Fibroblast of mammary gland (primary cell): ENCODE measurements at regions not wholly inside any gene's neighbourhood (a gene's known extent, or its start where the extent isn't known, plus 50 kb on each side); places are given as distances from the start of the nearest gene placed in this dataset.

Experiments used
- DNase-seq: peaks from one replicate; pipeline ENCODE4 v3.0.0-alpha.2; 2010; ENCODE audit warnings: low read depth
- H3K4me3 ChIP-seq: 2 replicates; pipeline ENCODE4 v1.5.1; 2011; ENCODE audit warnings: low read depth, mild to moderate bottlenecking, low read length, moderate library complexity; ENCODE audit not compliant: control insufficient read depth
- TF ChIP-seq, protein P1 (sequence below): conservative IDR thresholded peaks from 2 replicates; pipeline ENCODE4 v1.5.1; 2011; ENCODE audit warnings: low read depth, low read length, inconsistent platforms; ENCODE audit not compliant: control insufficient read depth, insufficient read depth

- no peak for DNase-seq
- TF ChIP-seq, protein P1, sequence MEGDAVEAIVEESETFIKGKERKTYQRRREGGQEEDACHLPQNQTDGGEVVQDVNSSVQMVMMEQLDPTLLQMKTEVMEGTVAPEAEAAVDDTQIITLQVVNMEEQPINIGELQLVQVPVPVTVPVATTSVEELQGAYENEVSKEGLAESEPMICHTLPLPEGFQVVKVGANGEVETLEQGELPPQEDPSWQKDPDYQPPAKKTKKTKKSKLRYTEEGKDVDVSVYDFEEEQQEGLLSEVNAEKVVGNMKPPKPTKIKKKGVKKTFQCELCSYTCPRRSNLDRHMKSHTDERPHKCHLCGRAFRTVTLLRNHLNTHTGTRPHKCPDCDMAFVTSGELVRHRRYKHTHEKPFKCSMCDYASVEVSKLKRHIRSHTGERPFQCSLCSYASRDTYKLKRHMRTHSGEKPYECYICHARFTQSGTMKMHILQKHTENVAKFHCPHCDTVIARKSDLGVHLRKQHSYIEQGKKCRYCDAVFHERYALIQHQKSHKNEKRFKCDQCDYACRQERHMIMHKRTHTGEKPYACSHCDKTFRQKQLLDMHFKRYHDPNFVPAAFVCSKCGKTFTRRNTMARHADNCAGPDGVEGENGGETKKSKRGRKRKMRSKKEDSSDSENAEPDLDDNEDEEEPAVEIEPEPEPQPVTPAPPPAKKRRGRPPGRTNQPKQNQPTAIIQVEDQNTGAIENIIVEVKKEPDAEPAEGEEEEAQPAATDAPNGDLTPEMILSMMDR, result no peak
- no peak overlapping the region for H3K4me3 ChIP-seq
Measured at GRCh38 chr13:42373048-42373812, 101.3 kb downstream of the AKAP11 start.

DNA sequence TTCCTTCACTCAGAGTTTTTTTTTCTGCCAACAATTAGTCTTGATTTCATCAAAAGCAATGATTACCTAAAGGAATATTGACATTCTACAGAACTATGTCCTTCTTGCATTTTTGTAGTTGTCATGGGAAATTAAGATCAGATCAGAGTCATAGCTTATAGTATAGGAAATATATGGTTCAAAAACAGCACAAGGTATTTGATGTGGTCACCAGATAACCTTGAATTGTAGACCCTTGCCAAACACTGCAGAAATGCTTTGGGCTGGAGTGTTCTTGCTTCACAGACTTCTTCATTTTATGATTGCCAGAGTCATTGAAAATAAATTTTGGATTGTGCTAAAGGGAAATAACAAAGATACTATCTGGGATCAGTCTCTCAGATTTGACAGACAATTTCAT lies 103.7 kb downstream of the AKAP11 start:
- TF ChIP-seq, protein P1, result no peak
- DNase-seq, result no peak
- no peak overlapping the region for H3K4me3 ChIP-seq

DNA sequence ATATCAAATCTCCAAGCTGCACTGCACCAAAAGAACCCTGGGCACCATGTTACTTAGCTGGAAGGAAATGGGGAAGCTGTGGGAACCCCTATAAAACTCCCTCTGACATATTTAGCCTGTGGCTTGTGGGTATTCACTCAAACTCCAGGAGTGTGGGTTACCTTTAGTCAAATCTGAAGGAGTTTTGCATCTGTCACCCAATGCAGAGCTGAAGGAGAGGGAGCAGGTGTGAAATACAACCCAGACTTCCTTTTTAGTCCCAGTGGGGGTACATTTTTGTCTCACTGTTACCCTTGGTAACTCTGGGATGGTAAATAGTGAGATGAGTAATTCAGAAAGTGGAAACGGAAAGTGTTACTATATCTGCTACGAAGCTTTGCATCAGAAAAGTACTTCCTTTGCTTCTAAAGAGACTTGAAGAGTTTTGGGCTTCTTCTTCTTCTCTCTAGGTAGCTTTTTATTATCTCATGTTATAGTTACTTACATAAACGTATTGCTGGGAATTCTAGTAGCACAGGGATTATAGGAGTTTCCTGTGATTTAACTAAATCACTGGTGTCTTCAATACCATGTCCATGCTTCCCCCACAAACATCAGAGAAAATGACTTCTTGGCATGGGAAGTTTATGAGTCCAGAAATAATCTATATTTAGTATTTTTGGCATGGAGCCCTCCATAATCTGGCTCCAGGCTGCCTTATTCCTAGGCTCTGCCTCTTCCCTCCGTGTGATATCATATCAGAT lies 105.9 kb downstream of the AKAP11 start:
- TF ChIP-seq, protein P1, result no peak
- DNase-seq, result no peak
- H3K4me3 ChIP-seq, result no peak overlapping the region

DNA sequence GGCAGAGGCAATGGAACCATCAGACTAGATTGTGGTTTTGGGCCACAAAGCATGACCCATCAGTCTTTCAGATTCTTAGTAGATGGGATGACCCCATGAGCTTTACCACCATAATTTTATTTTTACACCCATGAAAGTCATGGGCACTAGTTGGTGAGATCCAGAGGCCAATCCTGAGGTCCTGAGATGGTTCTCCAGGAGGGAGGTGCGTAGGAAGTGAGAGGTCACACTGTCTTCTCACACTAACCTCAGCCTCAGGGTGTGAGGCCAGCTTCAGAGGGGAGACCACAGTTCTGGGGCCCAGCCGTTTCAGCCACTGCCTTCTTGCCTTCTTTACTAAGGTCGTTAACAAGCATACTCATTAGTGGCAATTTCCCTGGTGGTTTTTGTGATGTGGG lies 106.4 kb downstream of the AKAP11 start:
- DNase-seq, result no peak
- H3K4me3 ChIP-seq, result no peak overlapping the region
- TF ChIP-seq, protein P1, result no peak

GRCh38 chr13:42379241-42379640 lies 107.3 kb downstream of the AKAP11 start:
- H3K4me3 ChIP-seq, result no peak overlapping the region
- TF ChIP-seq, protein P1, result no peak
- DNase-seq, result no peak

DNA sequence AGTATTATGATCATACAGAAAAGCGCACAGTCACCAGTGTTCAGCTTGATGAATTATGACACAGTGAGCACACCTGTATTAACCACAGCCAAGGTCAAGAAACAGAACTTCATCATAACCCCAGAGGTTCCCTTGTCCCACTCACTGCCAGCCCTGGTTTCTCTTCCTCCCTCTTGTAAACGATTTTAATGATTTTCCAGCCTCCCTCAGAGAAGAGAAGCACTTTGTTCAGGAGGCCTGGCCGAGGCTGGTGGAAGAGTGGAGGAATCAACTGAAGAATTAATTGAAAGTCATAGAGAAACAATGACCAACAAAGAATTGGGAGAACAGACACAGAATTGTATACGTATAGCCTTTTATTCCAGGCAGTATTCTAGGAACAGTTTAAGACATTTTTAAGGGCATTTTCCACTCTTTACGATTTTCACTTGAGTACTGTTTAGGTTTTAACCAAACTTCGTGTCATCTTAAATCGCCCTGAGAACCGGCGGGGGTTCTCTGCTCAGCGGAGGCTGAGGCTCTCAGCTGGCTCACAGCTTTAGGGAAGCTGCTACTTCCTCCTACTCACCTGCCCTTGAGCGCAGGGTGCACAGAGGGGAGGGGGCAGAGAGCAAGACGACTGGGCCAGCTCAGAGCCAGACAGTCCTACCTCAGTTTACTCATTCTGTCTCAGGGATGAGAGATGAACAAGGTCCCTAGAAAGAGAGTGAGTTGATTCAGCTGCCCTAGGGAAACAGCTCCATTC lies 108.6 kb downstream of the AKAP11 start:
- no peak overlapping the region for H3K4me3 ChIP-seq
- DNase-seq, result no peak
- TF ChIP-seq, protein P1, result no peak
